ENCODE measurements at regions not wholly inside any gene's neighbourhood (a gene's known extent, or its start where the extent isn't known, plus 50 kb on each side); places are given as distances from the start of the nearest gene placed in this dataset.

DNA sequence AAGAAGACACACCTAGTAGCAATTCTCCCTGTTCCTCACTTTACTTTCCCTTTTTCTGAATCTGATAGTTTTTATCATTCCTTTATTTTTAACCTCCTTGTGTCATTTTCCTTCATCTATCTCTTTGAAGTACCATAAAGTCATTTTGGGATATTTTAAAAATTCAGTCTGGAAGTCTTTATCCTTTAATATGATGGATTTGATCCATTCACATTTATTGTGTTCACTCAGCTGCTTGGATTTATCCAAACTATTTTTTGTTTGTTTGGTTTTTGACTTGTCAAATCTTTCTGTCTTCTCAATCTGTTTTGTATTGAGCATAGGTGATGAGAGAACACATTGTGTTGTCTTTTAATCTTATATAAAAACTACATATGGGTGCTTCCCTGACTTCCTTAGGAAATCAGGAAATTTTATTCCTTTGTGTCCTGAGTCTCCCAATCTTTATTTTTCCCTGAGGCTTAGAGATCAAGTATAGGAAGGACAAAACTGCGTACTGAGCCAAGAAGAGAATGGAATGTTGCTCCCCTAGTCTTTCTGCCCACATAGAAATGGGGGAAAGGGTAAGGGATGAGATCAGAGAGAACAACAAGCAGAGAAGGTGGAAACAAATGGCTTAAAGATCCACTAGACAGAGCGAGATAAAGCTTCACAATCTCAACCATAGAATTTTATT is 132.7 kb upstream of the HABP2 start:
- TF ChIP-seq, protein P1, sequence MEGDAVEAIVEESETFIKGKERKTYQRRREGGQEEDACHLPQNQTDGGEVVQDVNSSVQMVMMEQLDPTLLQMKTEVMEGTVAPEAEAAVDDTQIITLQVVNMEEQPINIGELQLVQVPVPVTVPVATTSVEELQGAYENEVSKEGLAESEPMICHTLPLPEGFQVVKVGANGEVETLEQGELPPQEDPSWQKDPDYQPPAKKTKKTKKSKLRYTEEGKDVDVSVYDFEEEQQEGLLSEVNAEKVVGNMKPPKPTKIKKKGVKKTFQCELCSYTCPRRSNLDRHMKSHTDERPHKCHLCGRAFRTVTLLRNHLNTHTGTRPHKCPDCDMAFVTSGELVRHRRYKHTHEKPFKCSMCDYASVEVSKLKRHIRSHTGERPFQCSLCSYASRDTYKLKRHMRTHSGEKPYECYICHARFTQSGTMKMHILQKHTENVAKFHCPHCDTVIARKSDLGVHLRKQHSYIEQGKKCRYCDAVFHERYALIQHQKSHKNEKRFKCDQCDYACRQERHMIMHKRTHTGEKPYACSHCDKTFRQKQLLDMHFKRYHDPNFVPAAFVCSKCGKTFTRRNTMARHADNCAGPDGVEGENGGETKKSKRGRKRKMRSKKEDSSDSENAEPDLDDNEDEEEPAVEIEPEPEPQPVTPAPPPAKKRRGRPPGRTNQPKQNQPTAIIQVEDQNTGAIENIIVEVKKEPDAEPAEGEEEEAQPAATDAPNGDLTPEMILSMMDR (IDR thresholded peaks at IDR 0.05), result no peak
- no peak for TF ChIP-seq ELF1 (IDR thresholded peaks at IDR 0.05)
